ENCODE measurements at regions not wholly inside any gene's neighbourhood (a gene's known extent, or its start where the extent isn't known, plus 50 kb on each side); places are given as distances from the start of the nearest gene placed in this dataset.

- TF ChIP-seq, protein P1, sequence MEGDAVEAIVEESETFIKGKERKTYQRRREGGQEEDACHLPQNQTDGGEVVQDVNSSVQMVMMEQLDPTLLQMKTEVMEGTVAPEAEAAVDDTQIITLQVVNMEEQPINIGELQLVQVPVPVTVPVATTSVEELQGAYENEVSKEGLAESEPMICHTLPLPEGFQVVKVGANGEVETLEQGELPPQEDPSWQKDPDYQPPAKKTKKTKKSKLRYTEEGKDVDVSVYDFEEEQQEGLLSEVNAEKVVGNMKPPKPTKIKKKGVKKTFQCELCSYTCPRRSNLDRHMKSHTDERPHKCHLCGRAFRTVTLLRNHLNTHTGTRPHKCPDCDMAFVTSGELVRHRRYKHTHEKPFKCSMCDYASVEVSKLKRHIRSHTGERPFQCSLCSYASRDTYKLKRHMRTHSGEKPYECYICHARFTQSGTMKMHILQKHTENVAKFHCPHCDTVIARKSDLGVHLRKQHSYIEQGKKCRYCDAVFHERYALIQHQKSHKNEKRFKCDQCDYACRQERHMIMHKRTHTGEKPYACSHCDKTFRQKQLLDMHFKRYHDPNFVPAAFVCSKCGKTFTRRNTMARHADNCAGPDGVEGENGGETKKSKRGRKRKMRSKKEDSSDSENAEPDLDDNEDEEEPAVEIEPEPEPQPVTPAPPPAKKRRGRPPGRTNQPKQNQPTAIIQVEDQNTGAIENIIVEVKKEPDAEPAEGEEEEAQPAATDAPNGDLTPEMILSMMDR (conservative IDR thresholded peaks at IDR 0.05; ENCODE audit: low read length) = no peak
- TF ChIP-seq EZH2phosphoT487 (IDR thresholded peaks at IDR 0.05; ENCODE audit: borderline replicate concordance, low read depth, low read length) = no peak
- no peak overlapping the region for H3K4me3 ChIP-seq (ENCODE audit: low read depth, low read length, poor library complexity, severe bottlenecking)
- no peaks in the 10 kb centered on the region for H4K20me1 ChIP-seq (ENCODE audit: insufficient read depth, low read length)
- H3K27ac ChIP-seq (ENCODE audit: low read depth, low read length, poor library complexity, severe bottlenecking) = no peak overlapping the region
- no peak for DNase-seq (ENCODE audit: low spot score)
- no peaks in the 10 kb centered on the region for H3K9me3 ChIP-seq (ENCODE audit: low read length)
- H3K79me2 ChIP-seq (ENCODE audit: insufficient read depth, low read depth, low read length) = no peaks in the 10 kb centered on the region
- POLR2A ChIA-PET = interaction anchor here (0.6 to 1.8 kb wide), 6 partner anchors 9 to 181 kb away, joined by 3 to 6 read pairs (median 3); no protein-coding TSS in a partner anchor
- H3K9me2 ChIP-seq (ENCODE audit: insufficient read depth, low read length) = no peaks in the 10 kb centered on the region
- no peaks in the 10 kb centered on the region for H3K4me1 ChIP-seq (ENCODE audit: insufficient read depth, low read length, poor library complexity, severe bottlenecking)
- intact Hi-C loops (cut with micrococcal nuclease; ENCODE audit: unreplicated experiment) = no loop called here
- H3K4me2 ChIP-seq (ENCODE audit: low read length) = no peak overlapping the region
- H3K36me3 ChIP-seq (ENCODE audit: insufficient read depth, low read length) = no peaks in the 10 kb centered on the region
- CTCF ChIA-PET (ENCODE audit: unreplicated experiment) = no interaction called here
- H2AFZ ChIP-seq (ENCODE audit: low read length) = no peak overlapping the region
- no TSS peak for BruUV-seq (replicated peaks)
These were observed 85.1 kb upstream of the NID2 start for GRCh38 chr14:52153939-52154338.

DNA sequence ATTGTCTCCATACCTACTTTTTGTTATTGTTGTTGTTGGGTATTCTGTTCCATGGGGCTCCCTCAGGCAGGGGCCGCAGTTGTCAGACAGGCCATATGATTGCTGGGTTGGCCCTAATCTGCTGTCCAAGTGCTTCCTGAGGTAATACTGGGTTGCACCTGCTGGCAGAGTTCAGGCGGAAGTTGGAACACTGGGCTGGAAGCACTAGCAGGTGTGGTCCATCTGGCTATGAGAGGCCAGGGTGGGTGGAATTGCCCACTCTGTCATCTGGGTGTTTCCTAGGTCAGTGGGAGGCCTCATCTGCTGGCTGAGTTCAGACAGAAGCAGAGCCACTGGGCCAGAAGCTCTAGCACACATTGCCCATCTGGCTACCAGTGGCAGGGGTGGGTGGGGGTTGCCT is 81.3 kb upstream of the NID2 start:
- no peaks in the 10 kb centered on the region for H3K9me3 ChIP-seq (ENCODE audit: low read length)
- DNase-seq (ENCODE audit: low spot score) = no peak
- no peak overlapping the region for H3K27ac ChIP-seq (ENCODE audit: low read depth, low read length, poor library complexity, severe bottlenecking)
- no peak overlapping the region for H2AFZ ChIP-seq (ENCODE audit: low read length)
- H3K79me2 ChIP-seq (ENCODE audit: insufficient read depth, low read depth, low read length) = no peaks in the 10 kb centered on the region
- ChIA-PET POLR2A (interaction anchor here (1.0 kb wide), 1 partner anchor 38 kb away, joined by 3 read pairs; no protein-coding TSS in a partner anchor), CTCF (ENCODE audit: unreplicated experiment) (no interaction called here)
- no peaks in the 10 kb centered on the region for H4K20me1 ChIP-seq (ENCODE audit: insufficient read depth, low read length)
- no peak overlapping the region for H3K4me3 ChIP-seq (ENCODE audit: low read depth, low read length, poor library complexity, severe bottlenecking)
- no peak overlapping the region for H3K4me2 ChIP-seq (ENCODE audit: low read length)
- H3K4me1 ChIP-seq (ENCODE audit: insufficient read depth, low read length, poor library complexity, severe bottlenecking) = no peaks in the 10 kb centered on the region
- H3K9me2 ChIP-seq (ENCODE audit: insufficient read depth, low read length) = no peaks in the 10 kb centered on the region
- BruUV-seq (replicated peaks) = no TSS peak
- intact Hi-C loops (cut with micrococcal nuclease; ENCODE audit: unreplicated experiment) = no loop called here
- TF ChIP-seq, protein P1 (conservative IDR thresholded peaks at IDR 0.05; ENCODE audit: low read length) = no peak
- TF ChIP-seq EZH2phosphoT487 (IDR thresholded peaks at IDR 0.05; ENCODE audit: borderline replicate concordance, low read depth, low read length) = no peak
- no peaks in the 10 kb centered on the region for H3K36me3 ChIP-seq (ENCODE audit: insufficient read depth, low read length)

- intact Hi-C loops (cut with micrococcal nuclease; ENCODE audit: unreplicated experiment) = loop anchor here (5.0 kb wide), 1 partner anchor 124 kb away; no protein-coding TSS in a partner anchor
- no TSS peak for BruUV-seq (replicated peaks)
- no peak overlapping the region for H3K27ac ChIP-seq (ENCODE audit: low read depth, low read length, poor library complexity, severe bottlenecking)
- no peak overlapping the region for H3K4me3 ChIP-seq (ENCODE audit: low read depth, low read length, poor library complexity, severe bottlenecking)
- H3K9me2 ChIP-seq (ENCODE audit: insufficient read depth, low read length) = no peaks in the 10 kb centered on the region
- no peaks in the 10 kb centered on the region for H3K4me1 ChIP-seq (ENCODE audit: insufficient read depth, low read length, poor library complexity, severe bottlenecking)
- no peaks in the 10 kb centered on the region for H3K79me2 ChIP-seq (ENCODE audit: insufficient read depth, low read depth, low read length)
- H2AFZ ChIP-seq (ENCODE audit: low read length) = no peak overlapping the region
- POLR2A ChIA-PET = no interaction called here
- no peaks in the 10 kb centered on the region for H4K20me1 ChIP-seq (ENCODE audit: insufficient read depth, low read length)
- TF ChIP-seq EZH2phosphoT487 (IDR thresholded peaks at IDR 0.05; ENCODE audit: borderline replicate concordance, low read depth, low read length) = no peak
- TF ChIP-seq, protein P1 (conservative IDR thresholded peaks at IDR 0.05; ENCODE audit: low read length) = no peak
- CTCF ChIA-PET (ENCODE audit: unreplicated experiment) = no interaction called here
- no peak overlapping the region for H3K4me2 ChIP-seq (ENCODE audit: low read length)
- DNase-seq (ENCODE audit: low spot score) = no peak
- no peaks in the 10 kb centered on the region for H3K36me3 ChIP-seq (ENCODE audit: insufficient read depth, low read length)
- no peaks in the 10 kb centered on the region for H3K9me3 ChIP-seq (ENCODE audit: low read length)
These were observed 79.5 kb upstream of the NID2 start for GRCh38 chr14:52148371-52148770.
